Adipocyte (in vitro differentiated cells): ENCODE measurements at regions not wholly inside any gene's neighbourhood (a gene's known extent, or its start where the extent isn't known, plus 50 kb on each side); places are given as distances from the start of the nearest gene placed in this dataset.
A peak's percentile ranks its signal among the peaks of the same experiment; 100 is the strongest.

ENCODE experiments used
- DNase-seq: peaks from one replicate; pipeline ENCODE4 v3.0.0-alpha.2; 2015; ENCODE audit warnings: low read depth
- H3K27me3 ChIP-seq: replicated peaks from 2 replicates; pipeline ENCODE4 v1.7.0; 2013; ENCODE audit warnings: mild to moderate bottlenecking, low read length, moderate library complexity; ENCODE audit not compliant: control insufficient read depth, insufficient read depth
- H3K36me3 ChIP-seq: 2 replicates; pipeline ENCODE4 v1.7.0; 2013; ENCODE audit warnings: low read length, mild to moderate bottlenecking, moderate library complexity; ENCODE audit not compliant: control insufficient read depth, insufficient read depth, severe bottlenecking
- H3K4me1 ChIP-seq: 2 replicates; pipeline ENCODE4 v1.7.0; 2013; ENCODE audit warnings: mild to moderate bottlenecking, low read length, moderate library complexity; ENCODE audit not compliant: control insufficient read depth, insufficient read depth
- H3K4me3 ChIP-seq: 2 replicates; pipeline ENCODE4 v1.7.0; 2013; ENCODE audit warnings: mild to moderate bottlenecking, low read length, moderate library complexity
- H3K9ac ChIP-seq: 2 replicates; pipeline ENCODE4 v1.7.0; 2013; ENCODE audit warnings: mild to moderate bottlenecking, low read length, moderate library complexity
- H3K9me3 ChIP-seq: 2 replicates; pipeline ENCODE4 v1.7.0; 2013; ENCODE audit warnings: mild to moderate bottlenecking, low read length, moderate library complexity; ENCODE audit not compliant: control insufficient read depth

GRCh38 chr3:153097213-153097612, 64.8 kb upstream of the RAP2B start:
- no peak overlapping the region for H3K4me3 ChIP-seq
- H3K9me3 ChIP-seq: no peaks in the 10 kb centered on the region
- no peaks in the 10 kb centered on the region for H3K27me3 ChIP-seq
- no peak for DNase-seq
- H3K4me1 ChIP-seq: no peaks in the 10 kb centered on the region
- no peaks in the 10 kb centered on the region for H3K36me3 ChIP-seq
- no peak overlapping the region for H3K9ac ChIP-seq

- H3K9me3 ChIP-seq: no peaks in the 10 kb centered on the region
- no peak overlapping the region for H3K9ac ChIP-seq
- DNase-seq: no peak
- H3K4me1 ChIP-seq: no peaks in the 10 kb centered on the region
- H3K27me3 ChIP-seq: no peaks in the 10 kb centered on the region
- no peaks in the 10 kb centered on the region for H3K36me3 ChIP-seq
- H3K4me3 ChIP-seq: no peak overlapping the region
Observed at GRCh38 chr3:153099131-153099530, 62.9 kb upstream of the RAP2B start.

GRCh38 chr3:153103406-153103945, 58.5 kb upstream of the RAP2B start:
- Histone ChIP-seq H3K27me3 (no peaks in the 10 kb centered on the region), H3K9ac (no peak overlapping the region), H3K9me3 (no peaks in the 10 kb centered on the region), H3K4me3 (no peak overlapping the region), H3K36me3 (no peaks in the 10 kb centered on the region), H3K4me1 (no peaks in the 10 kb centered on the region)
- no peak for DNase-seq

GRCh38 chr3:153110041-153110440, 52.0 kb upstream of the RAP2B start:
- Histone ChIP-seq H3K9ac (no peak overlapping the region), H3K27me3 (no peaks in the 10 kb centered on the region), H3K9me3 (no peaks in the 10 kb centered on the region), H3K36me3 (no peaks in the 10 kb centered on the region), H3K4me3 (no peak overlapping the region), H3K4me1 (no peaks in the 10 kb centered on the region)
- DNase-seq: no peak

GRCh38 chr3:153111016-153111415, 51.0 kb upstream of the RAP2B start:
- H3K36me3 ChIP-seq: no peaks in the 10 kb centered on the region
- H3K9me3 ChIP-seq: no peaks in the 10 kb centered on the region
- H3K4me1 ChIP-seq: no peaks in the 10 kb centered on the region
- H3K4me3 ChIP-seq: no peak overlapping the region
- peak; percentile 27 for DNase-seq
- H3K27me3 ChIP-seq: no peaks in the 10 kb centered on the region
- no peak overlapping the region for H3K9ac ChIP-seq
